Ishikawa (cell line): ENCODE measurements at regions not wholly inside any gene's neighbourhood (a gene's known extent, or its start where the extent isn't known, plus 50 kb on each side); places are given as distances from the start of the nearest gene placed in this dataset.

Source experiments
- EP300 ChIP-seq: IDR thresholded peaks from 2 replicates; pipeline ENCODE4 v1.6.1; 2012; ENCODE audit warnings: borderline replicate concordance
- FOXM1 ChIP-seq: IDR thresholded peaks from 2 replicates; pipeline ENCODE4 v1.6.1; 2012; ENCODE audit warnings: low read depth, borderline replicate concordance
- RAD21 ChIP-seq: IDR thresholded peaks from 2 replicates; pipeline ENCODE4 v1.6.1; 2012; ENCODE audit warnings: low read depth
- USF1 ChIP-seq: IDR thresholded peaks from 2 replicates; pipeline ENCODE4 v1.6.1; 2012
- YY1 ChIP-seq: IDR thresholded peaks from 2 replicates; pipeline ENCODE4 v1.6.1; 2012; ENCODE audit warnings: low read depth

GRCh38 chr17:74118504-74118903 lies 85.0 kb upstream of the RPL38 start:
- TF ChIP-seq RAD21 (no peak), FOXM1 (no peak), EP300 (no peak), YY1 (no peak), USF1 (no peak)
